ENCODE measurements at regions not wholly inside any gene's neighbourhood (a gene's known extent, or its start where the extent isn't known, plus 50 kb on each side); places are given as distances from the start of the nearest gene placed in this dataset.

GRCh38 chr11:24312464-24313238, 184.2 kb upstream of the LUZP2 start:
- DNase-seq: no peak

DNA sequence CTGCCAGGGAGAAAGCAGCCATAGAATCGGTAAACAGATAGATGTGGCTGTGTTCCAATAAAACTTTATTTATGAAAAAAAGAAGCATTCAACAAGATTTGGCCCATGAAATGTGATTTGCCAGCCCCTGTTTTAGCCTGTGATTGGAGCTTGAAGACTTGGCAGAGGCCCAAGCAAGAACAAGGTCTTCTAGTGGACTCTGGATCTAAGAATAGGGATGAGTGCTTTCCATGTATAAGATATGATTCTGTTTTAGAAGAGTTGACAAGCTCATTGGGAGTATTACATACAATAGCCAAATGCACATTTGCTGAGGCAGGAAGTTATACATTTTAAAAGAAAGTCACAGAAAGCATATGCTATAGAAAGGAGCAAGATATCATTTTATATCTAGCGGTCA, 175.6 kb upstream of the LUZP2 start:
- DNase-seq: no peak

DNA sequence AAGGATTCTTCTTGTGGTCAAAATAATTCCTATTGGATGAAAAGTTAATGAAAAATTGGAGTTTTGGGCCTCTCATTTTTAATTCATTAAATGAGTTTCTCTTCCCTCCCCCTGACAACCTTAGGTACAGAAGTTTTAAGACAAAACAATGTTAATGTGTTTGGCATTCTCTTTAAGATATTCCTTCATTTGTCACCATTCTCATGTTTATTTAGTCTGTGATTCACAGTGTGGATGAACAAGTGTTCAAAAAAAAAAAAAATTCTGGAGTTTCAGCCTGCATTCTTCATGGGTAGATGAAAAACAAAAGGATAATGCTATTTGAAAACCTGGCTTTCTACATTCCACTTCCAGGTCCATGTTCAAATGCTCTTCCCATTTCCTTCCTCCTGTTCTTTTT, 172.6 kb upstream of the LUZP2 start:
- DNase-seq: no peak

- DNase-seq: no peak
Observed at GRCh38 chr11:24344222-24344621, 152.6 kb upstream of the LUZP2 start.

GRCh38 chr11:24348908-24349307, 147.9 kb upstream of the LUZP2 start:
- no peak for DNase-seq

- DNase-seq: no peak
Observed at GRCh38 chr11:24351179-24351578, 145.7 kb upstream of the LUZP2 start.

DNA sequence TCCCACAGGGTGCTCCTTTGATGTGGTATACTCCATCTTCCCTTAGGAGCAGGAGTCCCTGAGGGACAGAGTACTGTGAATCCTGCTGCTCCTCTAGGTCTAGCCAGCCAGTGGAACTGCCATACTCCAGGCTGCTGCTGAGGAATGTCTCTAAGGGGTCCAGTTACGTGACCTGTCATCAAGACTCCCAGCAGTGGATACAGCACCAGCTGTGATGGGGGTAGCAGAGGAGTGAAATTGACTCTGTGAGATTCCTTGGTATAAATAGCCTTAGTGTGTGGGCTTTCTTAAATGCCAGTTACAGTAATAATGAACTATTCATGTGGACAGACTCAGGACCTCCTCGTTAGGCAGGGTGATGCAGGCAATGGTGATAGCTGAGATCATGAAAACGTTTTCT, 140.4 kb upstream of the LUZP2 start:
- no peak for DNase-seq

DNA sequence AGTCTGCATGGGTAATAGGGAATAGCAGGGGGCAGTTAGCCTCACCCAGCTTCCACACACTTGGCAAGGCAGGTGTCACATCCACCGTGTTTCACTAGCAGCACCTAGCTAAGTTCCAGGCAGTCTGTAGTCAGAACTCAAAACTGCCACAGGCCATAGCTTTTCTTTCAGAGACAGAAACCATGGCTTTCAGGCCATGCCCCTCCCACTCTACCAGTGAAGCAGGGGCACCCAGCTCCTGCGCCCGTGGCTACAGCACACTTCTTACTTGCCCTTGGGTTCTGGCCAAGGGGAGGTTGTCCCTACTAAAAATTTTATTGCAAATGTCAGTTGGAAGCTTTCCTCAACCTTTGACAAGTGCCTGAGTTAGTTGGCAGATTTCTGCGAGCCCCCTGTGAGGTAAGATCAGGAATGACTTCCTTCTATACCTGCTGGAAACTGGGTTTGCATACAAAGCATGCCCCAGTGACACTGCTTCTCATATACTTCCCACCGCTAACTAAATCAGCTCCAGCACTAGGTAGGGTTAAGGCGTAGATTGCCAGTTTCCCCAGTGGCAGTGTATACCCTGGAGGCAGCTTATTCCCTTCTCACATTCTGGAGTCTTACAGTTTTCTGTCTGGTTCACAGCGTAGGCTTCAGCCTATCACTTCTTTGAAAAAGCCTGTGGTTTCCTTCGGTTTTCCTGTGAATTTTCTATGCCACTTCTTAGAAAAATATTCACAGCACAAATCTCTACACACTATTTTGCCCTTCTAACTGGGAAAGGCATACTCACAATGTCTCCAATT, 139.0 kb upstream of the LUZP2 start:
- no peak for DNase-seq

DNA sequence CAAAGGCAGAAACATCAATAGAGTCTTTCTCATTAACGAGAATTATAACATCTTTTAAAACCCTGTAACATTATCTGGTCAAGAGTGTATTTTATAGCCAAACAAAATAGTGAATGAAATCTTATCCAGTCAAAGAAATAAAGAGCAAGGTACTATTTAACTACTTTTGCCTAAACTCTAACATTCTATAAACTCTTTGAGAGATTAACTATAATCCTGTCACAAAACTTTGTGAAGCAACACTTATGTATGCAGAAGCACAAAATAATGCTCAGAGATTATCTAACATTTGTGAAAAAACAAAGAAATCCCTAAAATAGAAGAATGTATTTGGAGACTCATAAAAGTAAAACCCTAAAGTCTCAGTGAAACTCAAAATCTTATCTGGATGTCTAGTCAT, 124.4 kb upstream of the LUZP2 start:
- no peak for DNase-seq

GRCh38 chr11:24373516-24373915, 123.3 kb upstream of the LUZP2 start:
- DNase-seq: no peak

- no peak for DNase-seq
Observed at GRCh38 chr11:24375351-24375750, 121.5 kb upstream of the LUZP2 start.

DNA sequence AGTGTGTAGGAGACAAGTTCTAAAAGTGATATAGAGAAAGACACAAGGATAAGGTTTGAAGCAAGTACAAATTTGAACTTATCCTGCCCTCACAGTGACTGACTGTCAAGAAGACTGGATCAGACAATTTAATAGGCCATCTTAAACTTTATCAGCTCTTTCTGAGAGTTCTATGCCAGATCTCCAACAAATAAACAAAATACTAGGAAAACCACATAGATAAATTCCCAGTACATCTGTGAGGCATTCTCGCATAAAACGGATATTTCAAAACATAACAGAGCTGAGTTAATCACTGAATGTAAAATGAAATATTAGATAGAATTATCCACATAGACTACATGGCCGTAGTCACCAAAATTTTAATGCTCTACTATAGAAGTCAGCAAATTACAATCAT, 120.9 kb upstream of the LUZP2 start:
- DNase-seq: no peak

GRCh38 chr11:24383137-24383536, 113.7 kb upstream of the LUZP2 start:
- DNase-seq: no peak

DNA sequence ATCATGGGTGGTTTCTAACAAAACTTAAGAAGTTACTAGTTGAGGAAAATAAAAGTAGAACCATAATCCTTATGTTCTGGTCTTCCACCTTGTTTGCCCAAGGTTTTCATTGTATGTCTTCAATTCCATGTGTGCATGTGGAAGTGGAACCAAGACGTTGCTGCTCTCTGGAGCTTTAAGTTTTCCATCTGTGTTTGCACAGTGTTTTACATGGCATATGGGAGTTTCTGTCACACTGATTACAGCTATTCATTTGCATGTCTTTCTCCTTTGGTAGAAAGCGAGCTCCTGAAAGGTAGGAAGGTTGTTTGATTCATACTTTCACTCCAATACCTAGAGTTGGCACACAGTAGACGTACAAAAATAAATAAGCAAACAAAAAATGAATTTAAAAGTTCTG, 112.6 kb upstream of the LUZP2 start:
- no peak for DNase-seq

DNA sequence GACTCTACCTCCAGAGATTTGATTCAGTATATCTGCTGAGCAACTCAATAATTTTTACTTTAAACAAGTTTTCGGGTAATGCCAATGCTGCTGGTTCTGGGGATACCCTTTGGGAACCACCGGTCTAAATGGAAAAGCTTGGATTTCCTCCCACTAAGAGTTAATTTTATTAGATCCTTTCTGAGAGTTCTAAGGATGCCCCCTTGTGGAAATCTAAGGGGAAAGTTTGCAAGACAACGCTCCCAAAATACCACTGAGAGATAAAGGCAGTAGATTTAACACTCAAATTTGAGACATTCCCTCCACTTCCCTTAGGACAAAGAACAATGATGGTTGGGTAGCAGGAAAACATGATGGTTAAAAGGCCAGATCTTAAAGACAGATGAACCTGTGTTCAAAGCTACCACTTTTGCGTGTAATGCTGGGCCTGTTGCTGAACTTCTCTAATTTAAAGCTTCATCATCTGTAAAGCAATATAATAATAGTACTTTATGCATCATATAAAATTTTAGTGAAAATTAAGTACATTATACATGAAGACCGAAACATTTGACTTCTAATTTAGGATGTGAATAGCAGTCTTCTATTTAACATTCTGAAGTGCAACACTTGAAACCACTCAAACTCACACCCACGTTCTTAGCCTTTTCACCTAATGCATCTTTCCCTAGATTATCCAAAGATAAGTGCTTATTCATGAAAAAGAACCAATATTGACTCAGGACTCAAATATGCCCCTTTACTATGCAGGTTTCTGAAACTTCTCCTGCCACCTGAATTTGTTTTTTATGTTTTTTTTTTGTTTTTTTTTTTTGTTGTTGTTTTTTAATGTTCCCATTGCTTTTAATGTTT, 110.1 kb upstream of the LUZP2 start:
- DNase-seq: no peak

DNA sequence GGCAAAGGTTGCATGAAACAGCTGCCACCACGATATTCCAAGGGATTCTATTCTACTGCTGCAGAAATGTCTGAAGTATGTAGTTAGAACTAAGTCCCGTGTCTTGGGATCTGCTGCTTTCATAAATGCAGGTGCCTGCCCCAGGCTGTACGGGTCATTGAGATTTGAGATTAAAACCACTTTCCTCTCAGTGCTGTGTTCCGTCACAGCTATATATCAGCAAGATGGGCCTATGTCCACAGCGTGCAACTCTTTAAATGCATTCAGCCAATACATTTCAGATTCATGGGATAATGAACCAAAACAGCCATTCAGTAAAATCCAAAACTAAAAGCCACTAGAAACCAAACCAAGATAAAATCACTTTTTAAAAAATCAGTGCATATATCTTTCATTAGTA, 107.3 kb upstream of the LUZP2 start:
- DNase-seq: no peak

DNA sequence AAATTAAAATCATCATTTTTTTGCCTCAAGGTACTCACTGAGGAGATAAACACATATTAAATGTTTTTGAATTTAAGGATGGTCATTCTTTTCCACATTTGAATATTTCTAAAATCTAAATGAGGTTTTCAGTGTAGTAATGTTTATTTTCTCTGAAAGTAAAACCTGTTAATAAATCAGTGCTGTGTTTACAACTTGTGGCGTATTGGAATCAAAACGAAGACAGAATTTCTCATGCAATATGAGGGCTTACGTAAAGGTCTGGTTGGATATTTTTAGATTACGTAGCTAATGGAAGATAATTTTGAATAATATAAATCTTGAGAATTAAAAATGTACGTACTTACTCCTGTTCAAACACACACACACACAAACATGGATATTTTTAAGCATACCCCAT, 106.8 kb upstream of the LUZP2 start:
- DNase-seq: no peak

- DNase-seq: no peak
Observed at GRCh38 chr11:24390762-24391161, 106.1 kb upstream of the LUZP2 start.

DNA sequence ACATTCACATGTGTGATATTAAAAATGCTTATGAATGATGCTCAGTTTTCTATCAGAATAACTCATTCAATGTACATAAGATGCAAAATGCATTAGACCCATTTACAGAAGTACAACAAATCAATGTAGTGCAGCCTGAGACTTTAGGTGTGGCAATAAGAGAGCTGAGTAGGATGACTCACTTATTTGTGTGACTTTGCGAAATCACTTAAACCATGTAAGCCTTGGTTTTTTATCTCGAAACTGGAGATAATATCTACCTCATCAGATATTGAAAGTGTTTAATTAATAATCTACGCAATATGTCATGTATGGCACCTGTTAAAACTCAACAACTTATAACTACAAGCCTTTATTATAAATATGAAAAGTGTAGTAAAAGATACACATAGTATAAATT, 105.7 kb upstream of the LUZP2 start:
- DNase-seq: no peak

- no peak for DNase-seq
Observed at GRCh38 chr11:24400059-24400665, 96.7 kb upstream of the LUZP2 start.

- no peak for DNase-seq
Observed at GRCh38 chr11:24406389-24406788, 90.5 kb upstream of the LUZP2 start.

GRCh38 chr11:24406980-24407379, 89.9 kb upstream of the LUZP2 start:
- no peak for DNase-seq

GRCh38 chr11:24407733-24408132, 89.1 kb upstream of the LUZP2 start:
- DNase-seq: no peak

Data from NCI-H1694 treated with DMSO at 0.1 percent for 48 hours (cell line).